ENCODE measurements at regions not wholly inside any gene's neighbourhood (a gene's known extent, or its start where the extent isn't known, plus 50 kb on each side); places are given as distances from the start of the nearest gene placed in this dataset.

DNA sequence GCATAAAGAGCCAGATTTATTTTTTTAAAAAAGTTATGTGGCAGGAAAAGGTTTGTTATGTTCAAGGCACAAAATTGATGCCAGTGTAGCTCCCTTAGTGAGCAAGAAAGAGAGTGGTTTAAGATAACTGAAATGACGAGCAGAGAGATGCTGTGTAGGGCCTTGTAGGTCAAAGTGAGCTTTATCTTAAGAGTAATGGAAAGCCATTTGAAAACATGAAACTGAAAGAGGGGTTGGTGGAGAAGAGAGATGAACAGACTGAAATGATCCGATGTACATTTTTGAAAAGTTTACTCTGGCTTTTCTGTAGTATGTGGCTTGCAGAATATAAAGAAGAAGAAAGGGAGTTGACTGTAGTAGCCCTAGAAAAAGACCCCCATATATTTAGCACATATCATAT, 383.6 kb downstream of the PLA2G4A start:
- CTCF ChIA-PET (ENCODE audit: unreplicated experiment), result no interaction called here
- POLR2A ChIA-PET, result no interaction called here
- no TSS peak for BruUV-seq (replicated peaks)

DNA sequence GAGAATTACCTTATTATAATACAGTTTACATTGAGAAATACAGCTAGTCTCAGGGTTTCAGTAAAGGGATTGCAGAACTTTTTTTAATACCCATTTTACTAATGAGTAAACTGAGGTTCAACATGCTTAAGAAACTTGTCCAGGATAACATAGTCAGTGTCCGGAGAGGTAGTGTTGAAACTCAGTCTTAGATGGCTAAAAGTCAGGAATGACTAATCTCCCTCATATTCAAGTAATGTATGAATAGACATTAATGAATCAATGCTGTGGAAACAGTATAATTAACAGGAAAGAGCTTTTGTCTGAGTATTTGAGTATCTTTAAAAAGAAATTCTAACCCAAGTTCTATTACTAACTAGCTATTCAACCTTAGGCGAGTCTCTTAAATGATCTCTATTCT, 397.6 kb downstream of the PLA2G4A start:
- Histone ChIP-seq H3K27ac (ENCODE audit: low read depth, low read length, poor library complexity, severe bottlenecking) (no peak overlapping the region), H3K9me3 (ENCODE audit: low read length) (no peaks in the 10 kb centered on the region), H4K20me1 (ENCODE audit: insufficient read depth, low read length) (no peaks in the 10 kb centered on the region), H3K36me3 (ENCODE audit: insufficient read depth, low read length) (no peaks in the 10 kb centered on the region), H3K4me2 (ENCODE audit: low read length) (no peak overlapping the region), H2AFZ (ENCODE audit: low read length) (no peak overlapping the region), H3K4me1 (ENCODE audit: insufficient read depth, low read length, poor library complexity, severe bottlenecking) (no peaks in the 10 kb centered on the region), H3K9me2 (ENCODE audit: insufficient read depth, low read length) (no peaks in the 10 kb centered on the region), H3K79me2 (ENCODE audit: insufficient read depth, low read depth, low read length) (no peaks in the 10 kb centered on the region), H3K4me3 (ENCODE audit: low read depth, low read length, poor library complexity, severe bottlenecking) (no peak overlapping the region)
- no peak for DNase-seq (ENCODE audit: low spot score)
- TF ChIP-seq EZH2phosphoT487 (IDR thresholded peaks at IDR 0.05; ENCODE audit: borderline replicate concordance, low read depth, low read length), result no peak
- TF ChIP-seq, protein P1, sequence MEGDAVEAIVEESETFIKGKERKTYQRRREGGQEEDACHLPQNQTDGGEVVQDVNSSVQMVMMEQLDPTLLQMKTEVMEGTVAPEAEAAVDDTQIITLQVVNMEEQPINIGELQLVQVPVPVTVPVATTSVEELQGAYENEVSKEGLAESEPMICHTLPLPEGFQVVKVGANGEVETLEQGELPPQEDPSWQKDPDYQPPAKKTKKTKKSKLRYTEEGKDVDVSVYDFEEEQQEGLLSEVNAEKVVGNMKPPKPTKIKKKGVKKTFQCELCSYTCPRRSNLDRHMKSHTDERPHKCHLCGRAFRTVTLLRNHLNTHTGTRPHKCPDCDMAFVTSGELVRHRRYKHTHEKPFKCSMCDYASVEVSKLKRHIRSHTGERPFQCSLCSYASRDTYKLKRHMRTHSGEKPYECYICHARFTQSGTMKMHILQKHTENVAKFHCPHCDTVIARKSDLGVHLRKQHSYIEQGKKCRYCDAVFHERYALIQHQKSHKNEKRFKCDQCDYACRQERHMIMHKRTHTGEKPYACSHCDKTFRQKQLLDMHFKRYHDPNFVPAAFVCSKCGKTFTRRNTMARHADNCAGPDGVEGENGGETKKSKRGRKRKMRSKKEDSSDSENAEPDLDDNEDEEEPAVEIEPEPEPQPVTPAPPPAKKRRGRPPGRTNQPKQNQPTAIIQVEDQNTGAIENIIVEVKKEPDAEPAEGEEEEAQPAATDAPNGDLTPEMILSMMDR (conservative IDR thresholded peaks at IDR 0.05; ENCODE audit: low read length), result no peak
- ChIA-PET POLR2A (interaction anchor here (1.1 kb wide), 2 partner anchors 9 to 12 kb away, joined by 3 read pairs; no protein-coding TSS in a partner anchor), CTCF (ENCODE audit: unreplicated experiment) (no interaction called here)
- no TSS peak for BruUV-seq (replicated peaks)
- intact Hi-C loops (cut with micrococcal nuclease; ENCODE audit: unreplicated experiment), result no loop called here

More for the DNA sequence above, 383.6 kb downstream of the PLA2G4A start:
- no peak for TF ChIP-seq EZH2phosphoT487 (IDR thresholded peaks at IDR 0.05; ENCODE audit: borderline replicate concordance, low read depth, low read length)
- TF ChIP-seq, protein P1 (conservative IDR thresholded peaks at IDR 0.05; ENCODE audit: low read length), result no peak
- Histone ChIP-seq H3K36me3 (ENCODE audit: insufficient read depth, low read length) (no peaks in the 10 kb centered on the region), H3K79me2 (ENCODE audit: insufficient read depth, low read depth, low read length) (no peaks in the 10 kb centered on the region), H3K4me1 (ENCODE audit: insufficient read depth, low read length, poor library complexity, severe bottlenecking) (no peaks in the 10 kb centered on the region), H3K9me3 (ENCODE audit: low read length) (no peaks in the 10 kb centered on the region), H3K4me2 (ENCODE audit: low read length) (no peak overlapping the region), H4K20me1 (ENCODE audit: insufficient read depth, low read length) (no peaks in the 10 kb centered on the region), H2AFZ (ENCODE audit: low read length) (no peak overlapping the region), H3K27ac (ENCODE audit: low read depth, low read length, poor library complexity, severe bottlenecking) (no peak overlapping the region), H3K9me2 (ENCODE audit: insufficient read depth, low read length) (no peaks in the 10 kb centered on the region), H3K4me3 (ENCODE audit: low read depth, low read length, poor library complexity, severe bottlenecking) (no peak overlapping the region)
- no peak for DNase-seq (ENCODE audit: low spot score)
- intact Hi-C loops (cut with micrococcal nuclease; ENCODE audit: unreplicated experiment), result no loop called here

DNA sequence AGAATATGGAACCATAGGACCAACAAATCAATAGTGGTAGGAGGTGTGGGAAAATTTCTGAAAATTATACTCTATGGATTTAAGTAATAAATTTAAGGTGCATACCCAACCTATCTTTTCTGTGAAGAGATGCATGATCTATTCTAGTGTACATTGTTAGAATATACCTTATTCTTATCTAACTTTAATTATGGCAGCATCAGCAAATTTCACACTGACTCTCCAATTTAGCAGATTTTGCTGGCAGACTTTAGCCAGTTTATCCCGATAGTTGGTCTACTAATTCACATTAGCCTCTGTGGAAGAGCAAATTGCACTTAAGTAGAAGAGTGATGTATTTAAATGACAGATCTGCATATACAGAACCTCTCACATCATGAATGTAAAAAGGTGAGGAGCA, 400.0 kb downstream of the PLA2G4A start:
- H3K4me2 ChIP-seq (ENCODE audit: low read length), result no peak overlapping the region
- no peak overlapping the region for H3K27ac ChIP-seq (ENCODE audit: low read depth, low read length, poor library complexity, severe bottlenecking)
- no peaks in the 10 kb centered on the region for H3K9me2 ChIP-seq (ENCODE audit: insufficient read depth, low read length)
- CTCF ChIA-PET (ENCODE audit: unreplicated experiment), result no interaction called here
- no peaks in the 10 kb centered on the region for H4K20me1 ChIP-seq (ENCODE audit: insufficient read depth, low read length)
- BruUV-seq (replicated peaks), result no TSS peak
- TF ChIP-seq EZH2phosphoT487 (IDR thresholded peaks at IDR 0.05; ENCODE audit: borderline replicate concordance, low read depth, low read length), result no peak
- TF ChIP-seq, protein P1 (conservative IDR thresholded peaks at IDR 0.05; ENCODE audit: low read length), result no peak
- no peak overlapping the region for H2AFZ ChIP-seq (ENCODE audit: low read length)
- no peaks in the 10 kb centered on the region for H3K79me2 ChIP-seq (ENCODE audit: insufficient read depth, low read depth, low read length)
- H3K36me3 ChIP-seq (ENCODE audit: insufficient read depth, low read length), result no peaks in the 10 kb centered on the region
- POLR2A ChIA-PET, result no interaction called here
- no peak overlapping the region for H3K4me3 ChIP-seq (ENCODE audit: low read depth, low read length, poor library complexity, severe bottlenecking)
- no peaks in the 10 kb centered on the region for H3K4me1 ChIP-seq (ENCODE audit: insufficient read depth, low read length, poor library complexity, severe bottlenecking)
- intact Hi-C loops (cut with micrococcal nuclease; ENCODE audit: unreplicated experiment), result no loop called here
- H3K9me3 ChIP-seq (ENCODE audit: low read length), result no peaks in the 10 kb centered on the region
- no peak for DNase-seq (ENCODE audit: low spot score)

All from OCI-LY7 (cell line).